ENCODE measurements at regions not wholly inside any gene's neighbourhood (a gene's known extent, or its start where the extent isn't known, plus 50 kb on each side); places are given as distances from the start of the nearest gene placed in this dataset.

DNA sequence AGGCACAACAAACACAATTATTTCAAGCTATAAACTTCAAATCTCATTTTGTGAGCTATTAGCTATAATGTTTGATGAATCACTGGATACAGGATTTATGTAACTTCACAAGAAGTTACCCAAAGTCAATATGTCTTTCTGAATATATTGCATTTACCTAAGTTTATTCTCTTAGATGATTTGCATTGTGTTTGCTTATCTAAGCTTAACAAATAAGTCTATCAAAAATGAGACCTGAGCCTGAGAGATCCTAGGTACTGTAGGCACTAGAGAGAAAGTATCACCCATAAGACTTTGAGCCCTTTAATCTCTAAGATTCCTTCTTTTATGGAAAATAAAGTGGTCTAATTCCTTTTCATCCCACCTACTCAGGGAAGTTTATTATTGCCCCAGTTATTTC lies 178.2 kb downstream of the NAF1 start:
- TF ChIP-seq, protein P1, sequence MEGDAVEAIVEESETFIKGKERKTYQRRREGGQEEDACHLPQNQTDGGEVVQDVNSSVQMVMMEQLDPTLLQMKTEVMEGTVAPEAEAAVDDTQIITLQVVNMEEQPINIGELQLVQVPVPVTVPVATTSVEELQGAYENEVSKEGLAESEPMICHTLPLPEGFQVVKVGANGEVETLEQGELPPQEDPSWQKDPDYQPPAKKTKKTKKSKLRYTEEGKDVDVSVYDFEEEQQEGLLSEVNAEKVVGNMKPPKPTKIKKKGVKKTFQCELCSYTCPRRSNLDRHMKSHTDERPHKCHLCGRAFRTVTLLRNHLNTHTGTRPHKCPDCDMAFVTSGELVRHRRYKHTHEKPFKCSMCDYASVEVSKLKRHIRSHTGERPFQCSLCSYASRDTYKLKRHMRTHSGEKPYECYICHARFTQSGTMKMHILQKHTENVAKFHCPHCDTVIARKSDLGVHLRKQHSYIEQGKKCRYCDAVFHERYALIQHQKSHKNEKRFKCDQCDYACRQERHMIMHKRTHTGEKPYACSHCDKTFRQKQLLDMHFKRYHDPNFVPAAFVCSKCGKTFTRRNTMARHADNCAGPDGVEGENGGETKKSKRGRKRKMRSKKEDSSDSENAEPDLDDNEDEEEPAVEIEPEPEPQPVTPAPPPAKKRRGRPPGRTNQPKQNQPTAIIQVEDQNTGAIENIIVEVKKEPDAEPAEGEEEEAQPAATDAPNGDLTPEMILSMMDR (IDR thresholded peaks at IDR 0.05) = no peak
- no peak for TF ChIP-seq POLR2A (IDR thresholded peaks at IDR 0.05)
